NCI-H2081 (cell line): ENCODE measurements at regions not wholly inside any gene's neighbourhood (a gene's known extent, or its start where the extent isn't known, plus 50 kb on each side); places are given as distances from the start of the nearest gene placed in this dataset.

Source experiments
- DNase-seq, 2 experiments: peaks; one replicate each; lab custom pipeline; 2025; lab: John Stamatoyannopoulos, UW

DNA sequence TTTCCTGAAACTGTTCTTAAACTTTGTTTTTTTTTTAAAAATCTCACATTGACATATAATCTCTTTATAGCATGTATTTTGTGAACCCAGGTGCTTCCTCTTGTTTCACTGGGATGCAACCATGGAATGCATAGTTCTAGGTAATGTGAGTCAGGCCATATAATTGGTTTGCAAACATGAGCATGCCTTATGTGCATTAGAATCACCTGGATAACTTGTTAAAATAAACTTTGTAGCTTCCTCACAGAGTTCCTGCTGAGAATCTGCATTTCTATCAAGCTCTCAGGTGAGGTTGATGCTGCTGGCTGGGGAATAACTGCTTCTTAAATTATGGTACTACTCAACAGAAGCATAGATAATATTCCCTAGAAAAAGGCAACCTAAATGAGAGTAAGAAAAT lies 940.3 kb upstream of the LCORL start:
- no peak for DNase-seq

DNA sequence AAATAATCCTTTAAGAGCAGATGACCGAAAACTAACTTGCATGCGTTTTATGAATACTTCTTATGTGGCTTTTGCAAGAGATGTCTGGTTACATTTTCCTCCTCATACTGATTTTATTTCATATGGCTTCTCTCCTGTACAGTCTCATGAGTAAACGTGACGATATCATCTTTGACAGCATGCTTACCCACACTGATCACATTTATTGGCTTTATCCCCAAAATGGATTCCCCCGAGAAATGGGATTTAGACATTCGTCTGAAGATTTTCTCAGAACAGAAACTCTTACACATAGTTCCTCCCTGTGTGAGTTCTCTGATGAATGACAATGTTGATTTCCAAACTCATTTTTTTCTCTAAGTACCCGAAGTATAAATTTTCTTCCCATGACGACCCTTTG lies 939.7 kb upstream of the LCORL start:
- no peak for DNase-seq

DNA sequence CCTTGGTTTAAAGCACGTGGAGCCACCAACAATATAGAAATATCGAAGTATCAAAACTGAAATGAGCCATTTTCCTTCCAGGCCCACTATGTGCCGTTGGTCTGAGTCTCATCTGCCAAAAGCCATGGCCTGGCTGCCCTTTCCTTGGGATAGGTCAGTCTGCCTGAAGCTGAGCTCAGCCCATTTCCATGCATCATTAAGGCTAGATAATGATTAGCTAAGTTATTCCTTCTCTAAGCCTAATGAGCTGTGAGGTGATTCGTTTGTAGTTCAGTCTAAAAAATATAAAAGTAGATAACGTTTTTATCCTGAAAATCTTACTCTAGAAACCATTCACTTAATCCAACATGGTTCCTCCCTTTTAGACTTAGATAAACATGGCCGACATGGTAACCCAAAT lies 936.2 kb upstream of the LCORL start:
- DNase-seq: no peak

DNA sequence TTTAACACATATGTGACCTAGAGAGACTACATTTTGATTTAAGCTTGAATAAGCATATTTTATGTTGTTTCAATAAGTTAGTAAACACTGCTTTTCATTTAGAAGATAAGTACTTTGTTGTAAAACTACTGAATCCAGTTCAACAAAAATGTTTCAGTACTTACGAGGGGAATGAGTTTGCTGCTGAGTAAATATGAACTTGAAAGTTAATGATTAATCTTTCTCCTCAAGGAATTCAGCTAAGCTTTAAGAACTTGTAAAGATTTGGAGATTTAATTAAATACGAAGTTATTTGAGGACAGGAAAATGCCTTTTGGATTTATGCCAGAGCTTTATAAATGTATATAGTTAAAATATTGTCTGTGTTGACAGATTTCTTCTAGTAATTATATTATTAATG lies 933.0 kb upstream of the LCORL start:
- DNase-seq: no peak

DNA sequence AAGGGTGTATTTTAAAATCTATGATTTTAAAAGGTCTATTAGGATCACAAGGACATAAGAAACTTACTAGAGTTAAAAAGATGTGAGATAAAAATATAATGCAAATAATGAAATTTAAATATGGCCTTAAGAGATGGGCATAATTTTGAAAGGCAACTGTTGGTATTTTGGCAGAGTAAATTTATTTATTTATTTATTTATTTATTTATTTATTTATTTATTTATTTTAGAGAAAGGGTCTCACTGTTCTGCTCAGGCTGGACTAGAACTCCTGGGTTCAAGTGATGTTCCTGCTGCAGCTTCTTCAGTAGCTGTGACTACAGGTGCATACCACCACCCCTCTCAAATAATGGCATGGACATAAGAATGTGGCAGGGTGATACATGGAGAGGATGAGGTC lies 932.1 kb upstream of the LCORL start:
- no peak for DNase-seq

DNA sequence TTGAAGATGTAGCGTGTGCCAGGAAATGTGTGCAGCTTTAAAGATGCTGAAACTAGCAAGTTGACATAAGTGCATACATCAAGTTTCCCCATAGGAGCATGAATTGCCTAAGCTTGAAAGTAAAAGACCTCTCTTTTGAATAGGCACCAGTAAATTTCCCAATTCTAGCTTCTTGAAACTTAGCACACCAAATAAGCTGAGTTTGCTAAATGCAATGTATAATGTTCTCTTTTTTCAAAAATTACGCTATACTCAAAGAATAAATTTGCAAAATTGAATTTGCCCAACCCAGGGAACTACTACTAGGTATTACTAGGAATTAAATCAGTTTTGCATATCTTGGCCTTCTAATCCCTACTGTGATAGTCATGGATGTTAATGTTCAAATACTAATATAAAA lies 923.9 kb upstream of the LCORL start:
- no peak for DNase-seq

DNA sequence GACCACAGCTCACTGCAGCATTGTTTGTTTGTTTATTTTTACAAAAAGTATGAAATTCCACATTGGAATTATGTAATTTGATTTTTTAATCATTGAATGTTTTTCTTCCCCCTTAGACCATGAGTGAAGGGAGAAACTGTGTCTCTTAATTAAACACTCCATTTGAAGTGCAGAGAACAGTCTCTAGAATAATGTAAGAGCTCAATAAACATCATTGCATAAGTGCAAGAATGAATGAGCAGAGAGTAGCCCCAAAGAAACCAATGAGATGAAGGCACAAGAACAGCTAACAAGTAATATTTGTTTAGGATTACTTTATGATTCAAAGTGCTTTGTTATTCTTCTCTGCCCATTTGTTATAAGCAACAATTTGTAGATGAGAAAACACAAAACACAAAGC lies 921.3 kb upstream of the LCORL start:
- DNase-seq: no peak

DNA sequence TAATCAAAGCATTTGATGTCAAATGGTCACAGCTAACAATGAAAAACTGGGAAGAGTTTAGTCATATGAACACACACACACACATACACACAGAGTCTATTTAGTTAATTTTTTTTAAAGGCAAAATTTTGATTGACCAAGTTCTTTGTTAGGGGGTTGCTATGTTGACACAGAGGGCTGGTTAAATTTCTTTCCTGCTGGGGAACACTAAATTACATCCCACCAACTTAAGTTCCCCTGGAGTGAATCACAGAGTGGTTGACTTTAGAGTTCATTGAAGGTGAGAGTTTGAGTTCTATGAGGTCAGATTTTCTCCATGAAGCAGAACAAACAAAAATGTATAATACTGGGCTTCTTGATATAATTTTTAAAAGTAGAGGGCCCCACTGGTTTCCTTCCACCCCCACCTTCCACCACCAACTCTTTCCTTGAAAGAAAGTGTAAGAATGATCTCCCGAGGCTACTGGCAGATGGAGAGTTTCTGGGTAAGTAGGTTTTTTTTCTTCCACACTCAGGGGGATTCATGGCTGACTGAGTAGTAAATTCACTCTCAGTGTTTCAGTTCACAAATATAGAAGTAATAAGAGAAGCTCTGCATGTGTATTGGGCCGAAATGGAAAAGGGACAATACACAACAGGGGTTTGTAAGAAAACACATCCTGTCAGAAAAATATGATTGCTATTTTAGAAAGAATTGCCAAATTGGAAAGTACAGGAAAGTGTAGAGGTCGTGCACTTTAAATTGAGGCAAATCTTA lies 917.0 kb upstream of the LCORL start:
- DNase-seq: no peak

DNA sequence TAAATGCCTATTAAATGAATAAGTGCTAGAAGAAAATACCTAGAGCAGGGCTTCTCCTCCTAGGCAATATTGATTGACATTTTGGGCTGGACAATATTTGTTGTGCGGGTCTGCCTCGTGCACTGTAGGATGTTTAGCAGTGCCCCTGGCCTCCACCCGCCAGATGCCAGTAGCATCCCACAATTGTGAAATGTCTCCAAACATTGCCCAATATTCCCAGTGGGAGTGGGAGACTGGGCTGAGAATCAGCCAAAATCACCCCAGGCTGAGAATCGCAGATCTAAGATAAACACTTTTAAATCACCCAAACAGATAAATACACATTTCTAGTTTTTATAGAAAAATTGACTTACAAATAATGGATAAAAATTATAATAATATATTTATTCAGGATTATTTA lies 916.2 kb upstream of the LCORL start:
- DNase-seq: no peak

DNA sequence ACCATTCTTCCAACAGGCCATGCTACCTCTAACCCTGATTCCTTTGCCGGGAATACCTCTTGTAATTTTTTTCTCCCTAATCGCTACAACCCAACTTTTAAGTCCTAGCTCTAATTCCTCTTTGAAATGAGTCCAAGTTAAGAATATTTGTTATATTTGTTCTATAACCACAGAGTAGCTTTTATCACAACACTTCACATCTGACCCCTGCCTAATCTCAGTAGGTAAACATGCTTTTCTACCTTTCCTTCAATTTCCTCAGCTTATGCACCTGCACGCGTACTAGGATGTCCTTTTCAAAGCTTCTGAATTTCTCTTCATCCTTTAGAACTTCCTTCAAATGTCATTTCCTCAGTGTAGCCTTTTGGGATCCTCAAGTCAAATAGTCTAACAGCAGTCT lies 915.5 kb upstream of the LCORL start:
- DNase-seq: no peak

DNA sequence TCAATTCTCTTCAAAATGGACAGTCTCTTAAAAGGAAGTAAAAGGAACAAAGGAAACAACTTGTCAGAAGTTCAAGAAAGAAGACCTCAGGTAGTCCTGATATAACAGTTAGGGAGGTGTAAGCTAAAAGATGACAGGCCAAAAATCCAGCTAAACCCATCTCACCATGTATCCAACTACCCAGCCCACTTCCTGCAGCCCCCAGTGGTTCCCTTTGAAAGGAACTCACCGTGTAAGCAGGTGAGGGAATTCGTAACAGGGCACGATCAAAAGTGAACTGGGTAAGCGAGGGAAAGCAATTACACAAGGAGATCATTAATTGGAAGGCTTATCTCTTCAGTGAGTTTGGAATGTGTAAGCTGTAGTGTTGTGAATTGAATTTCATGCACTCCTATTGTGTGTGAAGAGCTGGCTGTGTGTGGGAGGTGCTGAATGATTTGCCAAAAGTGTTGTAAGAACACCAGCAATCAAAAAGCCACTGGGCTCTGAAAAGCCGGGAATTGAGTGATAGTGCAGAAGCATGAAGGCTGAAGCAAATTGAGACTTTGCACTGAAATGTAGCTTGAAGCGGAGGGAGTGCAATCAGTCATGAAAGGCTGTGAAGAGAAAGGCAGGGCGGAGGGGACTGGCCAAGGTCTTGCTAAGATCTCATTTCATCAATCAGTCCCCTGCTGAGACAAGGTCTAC lies 914.2 kb upstream of the LCORL start:
- DNase-seq: no peak

DNA sequence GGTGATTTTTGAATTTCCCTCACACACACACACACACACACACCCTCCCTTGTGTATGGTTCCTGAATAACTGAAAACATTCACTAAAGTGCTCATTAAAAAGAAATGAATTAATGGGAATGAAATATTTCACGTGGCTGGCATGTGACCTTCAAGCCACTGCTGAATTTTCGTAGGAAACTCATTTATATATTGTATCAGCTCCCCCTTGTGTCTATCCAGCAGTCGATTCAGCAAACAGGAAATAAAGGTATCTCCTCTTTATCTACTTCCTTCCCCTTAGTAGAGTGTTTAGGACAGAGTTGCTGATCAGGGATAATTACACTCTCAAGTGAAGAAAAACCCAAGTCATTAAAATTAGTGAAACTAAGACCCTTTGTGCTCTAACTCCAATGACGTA lies 912.6 kb upstream of the LCORL start:
- no peak for DNase-seq

DNA sequence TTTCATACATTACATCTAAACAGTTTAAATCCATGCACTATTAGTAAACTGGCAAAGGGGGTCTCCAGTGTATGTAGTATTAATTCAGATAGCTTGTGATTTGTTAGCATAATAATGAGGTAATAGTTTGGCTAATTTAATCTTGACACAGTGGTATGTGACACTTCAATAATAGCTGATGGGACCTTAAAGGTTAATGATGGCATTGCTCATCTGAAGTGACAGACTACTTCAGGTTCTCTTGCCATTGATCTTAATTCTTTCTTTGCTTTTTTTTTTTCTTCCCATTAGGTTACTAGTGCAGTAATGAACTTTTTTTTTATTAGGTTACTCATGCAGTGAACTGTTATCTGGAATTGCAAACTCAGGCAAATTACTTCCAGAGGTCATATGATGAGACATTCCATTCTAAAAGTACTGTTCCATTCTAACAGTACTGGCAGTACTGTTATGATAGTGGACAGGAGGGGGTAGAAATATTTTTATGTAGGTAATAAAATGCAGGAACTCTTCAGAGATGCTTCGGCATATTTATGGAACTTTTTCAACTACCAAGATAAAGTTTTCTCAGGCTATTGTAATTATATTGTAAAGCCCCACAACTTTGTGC lies 911.3 kb upstream of the LCORL start:
- no peak for DNase-seq

DNA sequence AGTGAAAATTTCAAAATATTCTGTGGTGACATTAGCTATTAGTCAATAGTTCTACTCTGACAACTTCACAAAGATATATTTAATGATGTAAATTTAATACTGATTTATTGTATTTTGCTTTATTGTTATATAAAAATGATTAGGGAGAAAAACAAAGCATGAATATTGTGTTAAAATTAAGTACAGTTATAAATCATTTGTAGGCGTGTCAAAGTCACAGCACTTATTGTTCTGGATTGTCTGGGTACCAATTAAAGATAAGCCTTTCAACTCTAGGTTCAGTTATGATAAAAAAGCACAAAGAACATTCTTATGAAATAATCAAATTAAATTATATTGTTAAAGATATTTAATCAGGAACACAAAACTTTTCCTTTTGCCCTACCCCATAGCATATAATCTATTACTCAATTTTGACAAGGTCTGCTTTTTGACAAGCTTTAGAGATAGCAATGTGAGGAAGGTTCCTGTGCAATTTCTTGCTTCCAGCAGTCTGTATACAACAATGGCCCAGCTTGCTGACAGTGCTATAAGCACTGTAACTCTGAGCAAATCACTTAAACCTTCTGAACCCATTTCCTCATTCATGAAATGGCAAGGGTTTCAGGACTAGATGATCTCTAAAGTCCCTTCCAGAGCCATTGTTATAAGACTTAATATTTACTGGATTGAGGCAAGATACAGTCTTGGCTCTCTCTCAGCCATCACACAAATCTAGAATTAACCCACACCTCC lies 910.3 kb upstream of the LCORL start:
- DNase-seq: no peak

DNA sequence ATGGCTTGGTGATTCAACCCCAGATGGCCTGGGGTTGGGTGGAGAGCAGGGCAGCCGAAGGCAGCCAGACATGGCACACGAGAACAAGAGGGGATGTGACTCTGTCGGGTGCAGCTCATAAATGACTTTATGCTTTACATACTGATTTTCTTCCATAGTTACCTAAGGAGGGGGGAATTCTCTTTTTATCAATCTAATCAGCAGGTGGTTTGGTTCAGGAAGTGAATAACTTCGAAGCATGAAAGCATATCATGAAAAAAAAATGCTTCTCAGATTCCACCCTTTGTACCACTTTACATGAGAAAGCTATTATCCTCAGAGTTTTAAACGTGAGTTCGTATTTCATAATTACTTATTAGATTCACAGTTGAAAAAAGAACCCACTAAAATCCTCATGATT lies 908.9 kb upstream of the LCORL start:
- DNase-seq: no peak

DNA sequence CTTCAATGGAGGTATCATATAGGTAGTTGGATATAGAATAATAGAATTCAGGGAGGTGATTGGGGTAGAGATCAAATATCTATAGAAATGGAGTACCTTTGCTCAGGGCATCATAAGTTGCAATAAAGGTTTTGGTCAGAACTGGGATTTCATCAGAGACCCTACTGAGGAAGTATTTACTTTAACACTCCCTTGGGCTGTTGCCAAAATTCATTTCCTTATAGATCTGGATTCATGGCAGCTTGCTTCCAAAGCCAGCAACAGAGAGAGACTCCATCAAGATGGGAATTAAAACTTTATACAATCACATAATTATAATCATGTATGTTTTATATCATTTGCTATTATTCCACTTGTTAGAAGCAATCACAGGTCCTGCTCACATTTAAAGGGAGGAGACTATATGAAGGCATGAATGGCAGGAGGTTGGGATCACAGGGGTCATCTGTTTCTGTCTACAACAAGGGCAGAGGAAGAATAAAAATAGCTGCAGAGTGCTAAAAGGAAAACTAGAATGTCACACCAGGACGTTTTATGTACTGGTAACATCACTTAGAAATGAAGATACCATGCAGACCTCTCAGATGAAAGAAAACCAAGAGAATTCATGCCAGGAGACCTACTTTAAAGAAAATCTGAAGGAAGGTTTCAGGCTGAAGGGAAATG lies 902.1 kb upstream of the LCORL start:
- no peak for DNase-seq

DNA sequence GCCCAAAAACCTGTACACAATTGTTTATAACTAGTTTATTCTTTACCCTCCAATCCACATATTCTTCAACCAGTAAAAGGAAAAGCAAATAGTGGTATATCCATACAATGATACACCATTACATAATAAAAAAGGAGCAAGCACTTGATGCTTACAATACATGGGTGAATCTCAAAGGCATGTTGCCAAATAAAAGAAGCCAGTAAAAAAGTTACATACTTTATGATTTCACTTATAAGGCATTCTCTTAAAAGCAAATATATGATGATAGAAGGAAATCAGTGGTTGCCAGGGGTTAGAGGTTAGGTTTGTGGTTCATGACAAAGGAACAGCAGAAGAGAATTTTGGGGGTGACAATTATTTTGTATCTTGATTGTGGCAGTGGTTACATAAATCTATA lies 896.1 kb upstream of the LCORL start:
- no peak for DNase-seq

DNA sequence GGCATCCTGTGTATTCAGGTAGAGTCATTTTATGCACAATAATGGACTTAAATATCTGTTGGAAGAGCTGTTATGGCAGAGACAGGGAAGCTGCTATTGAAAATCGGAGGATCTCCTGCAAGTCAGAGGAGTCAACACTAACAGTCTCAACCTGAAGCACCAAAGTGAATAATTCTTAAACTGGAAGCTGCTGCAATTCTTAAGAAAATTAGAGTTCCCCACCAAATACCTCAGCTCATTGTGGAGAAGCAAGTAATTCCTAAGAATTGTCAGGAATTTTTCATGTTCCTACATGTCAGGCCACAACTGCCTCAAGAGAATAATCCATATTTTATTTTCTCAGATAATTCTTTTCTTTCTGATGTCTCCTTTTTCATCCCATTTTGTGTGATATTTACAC lies 892.6 kb upstream of the LCORL start:
- DNase-seq: no peak

DNA sequence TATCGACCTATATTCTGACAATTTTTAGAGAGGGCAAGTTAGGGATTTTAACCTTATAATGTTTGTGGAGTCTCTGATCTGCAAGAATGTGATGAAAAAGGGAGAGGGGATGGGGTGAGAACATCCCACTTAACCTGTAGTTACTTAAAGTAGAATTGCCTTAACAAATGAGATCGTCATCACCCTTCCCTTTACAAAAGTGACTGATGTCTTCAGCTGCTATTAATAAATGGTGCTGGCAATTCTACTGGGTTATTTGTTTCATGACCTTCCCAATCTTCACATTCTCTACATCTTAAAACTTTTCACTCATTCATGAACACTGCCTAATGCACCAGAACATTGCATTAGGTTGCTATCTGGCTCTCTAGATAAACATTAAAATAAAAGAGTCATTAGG lies 873.4 kb upstream of the LCORL start:
- DNase-seq: no peak

DNA sequence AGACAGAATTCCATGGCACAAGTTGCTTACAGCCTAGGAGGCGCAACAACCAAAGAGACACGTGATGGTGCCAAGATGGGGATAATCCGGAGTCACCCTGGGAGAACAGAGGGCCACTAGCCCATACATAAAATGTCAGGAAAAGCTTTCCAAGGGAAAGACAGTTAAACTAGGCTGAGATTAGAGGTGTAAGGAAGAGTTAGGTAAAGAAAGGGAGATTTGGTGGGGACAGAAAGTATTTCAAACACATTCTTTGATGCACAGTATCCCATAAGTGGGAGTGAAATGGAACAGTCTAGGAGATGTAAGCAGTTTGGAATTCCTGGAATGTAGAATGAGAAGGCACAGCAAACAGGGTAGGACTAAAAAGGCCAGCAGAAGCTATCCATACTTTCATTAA lies 860.9 kb upstream of the LCORL start:
- no peak for DNase-seq

DNA sequence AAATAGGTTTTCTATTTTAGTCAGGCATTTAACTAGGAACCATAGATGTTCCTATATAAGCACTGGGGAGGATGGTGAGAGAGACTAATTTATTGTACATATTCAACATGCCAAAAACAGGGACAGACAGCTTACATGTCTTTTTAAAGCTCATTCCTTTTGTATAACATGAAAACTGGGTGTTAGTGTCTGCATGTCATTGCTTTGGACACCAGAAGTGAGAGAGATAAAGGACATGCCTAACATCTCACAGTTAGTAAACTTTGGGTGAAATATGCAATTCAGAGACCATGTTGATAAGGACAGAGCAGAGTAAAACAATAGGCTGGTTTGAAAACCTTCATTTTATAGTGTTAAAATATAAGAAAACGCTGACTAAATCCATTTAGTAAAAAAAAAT lies 860.0 kb upstream of the LCORL start:
- DNase-seq: no peak

DNA sequence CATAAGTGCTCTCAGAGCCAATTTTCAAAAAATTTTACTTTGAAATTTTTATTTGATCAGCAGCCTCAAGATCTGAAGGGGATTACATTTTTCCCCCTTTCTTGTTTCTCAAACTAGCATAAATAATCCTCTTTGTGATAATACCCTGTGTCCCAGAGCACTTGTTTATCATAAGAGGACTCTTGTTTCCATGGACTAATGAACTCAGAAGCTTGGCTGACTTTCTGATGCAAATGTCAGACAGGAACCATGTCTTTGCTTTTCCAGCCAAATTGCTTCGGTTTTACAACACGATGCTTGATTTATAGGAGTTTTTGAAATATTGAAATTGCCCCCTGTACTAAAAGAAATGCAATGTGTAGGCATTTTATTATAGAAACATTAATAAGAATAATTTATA lies 859.3 kb upstream of the LCORL start:
- DNase-seq: no peak
